ENCODE measurements at regions not wholly inside any gene's neighbourhood (a gene's known extent, or its start where the extent isn't known, plus 50 kb on each side); places are given as distances from the start of the nearest gene placed in this dataset.

DNA sequence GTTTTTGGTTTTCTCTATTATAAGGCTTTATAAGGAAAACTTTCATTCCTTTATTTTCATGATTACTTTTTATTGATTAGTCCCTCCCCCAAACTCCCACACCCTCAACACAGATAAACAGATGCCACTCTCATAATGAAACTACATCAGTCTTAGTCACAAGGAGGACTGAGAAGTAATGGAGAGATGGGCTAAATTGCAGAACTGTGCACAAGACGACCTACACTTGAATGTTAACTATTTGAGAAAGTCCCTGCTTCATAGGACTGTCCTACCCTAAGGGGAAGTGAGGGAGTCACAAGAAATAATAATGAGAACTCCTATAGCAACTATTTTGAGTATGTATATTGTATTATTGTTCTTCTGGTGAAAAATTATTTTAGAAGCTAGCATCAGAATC, 360.8 kb downstream of the RBM43 start:
- Histone ChIP-seq H3F3A (ENCODE audit: insufficient read depth, low read length) (no peaks in the 10 kb centered on the region), H3K9me3 (ENCODE audit: low read length) (no peaks in the 10 kb centered on the region), H3K27me3 (ENCODE audit: insufficient read depth, low read length) (no peaks in the 10 kb centered on the region), H4K20me1 (ENCODE audit: insufficient read depth, low read length) (no peaks in the 10 kb centered on the region), H3K9ac (ENCODE audit: low read length) (no peak overlapping the region), H3K36me3 (ENCODE audit: insufficient read depth, low read length) (no peaks in the 10 kb centered on the region), H3K79me2 (ENCODE audit: insufficient read depth, low read length) (no peaks in the 10 kb centered on the region), H3K27ac (ENCODE audit: low read depth, low read length, poor library complexity, severe bottlenecking) (no peak overlapping the region), H3K4me1 (ENCODE audit: insufficient read depth, low read length, severe bottlenecking) (no peaks in the 10 kb centered on the region), H3K4me2 (ENCODE audit: low read length) (no peak overlapping the region), H3K4me3 (ENCODE audit: low read depth, low read length, poor library complexity, severe bottlenecking) (no peak overlapping the region), H2AFZ (ENCODE audit: low read length) (no peak overlapping the region), H3K9me2 (ENCODE audit: low read depth, low read length) (no peaks in the 10 kb centered on the region)
- no peak for TF ChIP-seq EZH2 (IDR thresholded peaks at IDR 0.05; ENCODE audit: borderline replicate concordance, low read length)
- TF ChIP-seq, protein P1, sequence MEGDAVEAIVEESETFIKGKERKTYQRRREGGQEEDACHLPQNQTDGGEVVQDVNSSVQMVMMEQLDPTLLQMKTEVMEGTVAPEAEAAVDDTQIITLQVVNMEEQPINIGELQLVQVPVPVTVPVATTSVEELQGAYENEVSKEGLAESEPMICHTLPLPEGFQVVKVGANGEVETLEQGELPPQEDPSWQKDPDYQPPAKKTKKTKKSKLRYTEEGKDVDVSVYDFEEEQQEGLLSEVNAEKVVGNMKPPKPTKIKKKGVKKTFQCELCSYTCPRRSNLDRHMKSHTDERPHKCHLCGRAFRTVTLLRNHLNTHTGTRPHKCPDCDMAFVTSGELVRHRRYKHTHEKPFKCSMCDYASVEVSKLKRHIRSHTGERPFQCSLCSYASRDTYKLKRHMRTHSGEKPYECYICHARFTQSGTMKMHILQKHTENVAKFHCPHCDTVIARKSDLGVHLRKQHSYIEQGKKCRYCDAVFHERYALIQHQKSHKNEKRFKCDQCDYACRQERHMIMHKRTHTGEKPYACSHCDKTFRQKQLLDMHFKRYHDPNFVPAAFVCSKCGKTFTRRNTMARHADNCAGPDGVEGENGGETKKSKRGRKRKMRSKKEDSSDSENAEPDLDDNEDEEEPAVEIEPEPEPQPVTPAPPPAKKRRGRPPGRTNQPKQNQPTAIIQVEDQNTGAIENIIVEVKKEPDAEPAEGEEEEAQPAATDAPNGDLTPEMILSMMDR (IDR thresholded peaks at IDR 0.05; ENCODE audit: low read length), result no peak

DNA sequence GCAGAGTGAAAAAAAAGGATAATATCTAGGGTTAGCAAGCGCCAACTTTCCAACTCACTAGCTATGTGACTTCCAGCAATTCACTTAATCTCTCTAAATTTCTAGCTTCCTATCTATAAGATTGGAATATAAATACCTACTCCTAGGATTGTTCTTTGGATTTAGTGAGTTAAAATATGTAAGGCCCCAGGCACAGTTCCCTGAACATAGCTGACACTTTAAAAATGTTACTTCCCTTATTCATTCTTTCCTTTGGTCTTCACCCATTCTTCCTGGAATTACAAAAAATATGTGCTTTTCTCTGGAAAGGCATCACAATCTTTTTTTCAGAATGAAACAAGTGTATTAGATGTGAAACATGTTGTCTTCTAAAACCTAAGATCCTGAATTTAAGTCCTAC, 365.7 kb downstream of the RBM43 start:
- no peaks in the 10 kb centered on the region for H3K9me3 ChIP-seq (ENCODE audit: low read length)
- TF ChIP-seq, protein P1 (IDR thresholded peaks at IDR 0.05; ENCODE audit: low read length), result no peak
- no peak for TF ChIP-seq EZH2 (IDR thresholded peaks at IDR 0.05; ENCODE audit: borderline replicate concordance, low read length)
- H3F3A ChIP-seq (ENCODE audit: insufficient read depth, low read length), result no peaks in the 10 kb centered on the region
- no peaks in the 10 kb centered on the region for H3K79me2 ChIP-seq (ENCODE audit: insufficient read depth, low read length)
- H2AFZ ChIP-seq (ENCODE audit: low read length), result no peak overlapping the region
- no peak overlapping the region for H3K4me3 ChIP-seq (ENCODE audit: low read depth, low read length, poor library complexity, severe bottlenecking)
- H3K4me1 ChIP-seq (ENCODE audit: insufficient read depth, low read length, severe bottlenecking), result no peaks in the 10 kb centered on the region
- no peaks in the 10 kb centered on the region for H3K9me2 ChIP-seq (ENCODE audit: low read depth, low read length)
- no peaks in the 10 kb centered on the region for H3K27me3 ChIP-seq (ENCODE audit: insufficient read depth, low read length)
- no peak overlapping the region for H3K9ac ChIP-seq (ENCODE audit: low read length)
- no peak overlapping the region for H3K27ac ChIP-seq (ENCODE audit: low read depth, low read length, poor library complexity, severe bottlenecking)
- H4K20me1 ChIP-seq (ENCODE audit: insufficient read depth, low read length), result no peaks in the 10 kb centered on the region
- H3K36me3 ChIP-seq (ENCODE audit: insufficient read depth, low read length), result no peaks in the 10 kb centered on the region
- no peak overlapping the region for H3K4me2 ChIP-seq (ENCODE audit: low read length)

DNA sequence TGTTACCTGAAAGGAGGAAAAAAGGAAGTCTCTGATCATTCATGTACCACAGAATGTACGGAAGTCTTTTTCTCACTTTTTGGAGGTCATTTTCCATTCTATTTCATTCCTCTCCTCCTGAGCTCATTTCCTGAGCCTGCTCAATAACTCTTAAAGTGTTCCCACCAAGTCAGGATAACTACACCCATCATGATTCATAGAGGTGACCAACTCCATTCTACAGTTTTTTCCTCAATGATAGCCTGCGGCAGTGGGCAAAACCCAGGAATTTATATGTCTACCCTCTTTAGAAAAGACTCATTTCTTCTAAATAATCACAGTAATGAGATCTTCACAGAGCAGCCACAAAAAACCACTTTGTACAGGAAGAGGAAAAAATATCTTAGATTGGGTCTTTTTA, 372.5 kb downstream of the RBM43 start:
- H3K9me3 ChIP-seq (ENCODE audit: low read length), result no peaks in the 10 kb centered on the region
- no peak overlapping the region for H2AFZ ChIP-seq (ENCODE audit: low read length)
- H3K4me1 ChIP-seq (ENCODE audit: insufficient read depth, low read length, severe bottlenecking), result no peaks in the 10 kb centered on the region
- no peaks in the 10 kb centered on the region for H3K36me3 ChIP-seq (ENCODE audit: insufficient read depth, low read length)
- H3K4me2 ChIP-seq (ENCODE audit: low read length), result no peak overlapping the region
- H3K9ac ChIP-seq (ENCODE audit: low read length), result no peak overlapping the region
- H3K79me2 ChIP-seq (ENCODE audit: insufficient read depth, low read length), result no peaks in the 10 kb centered on the region
- H3K9me2 ChIP-seq (ENCODE audit: low read depth, low read length), result no peaks in the 10 kb centered on the region
- no peaks in the 10 kb centered on the region for H4K20me1 ChIP-seq (ENCODE audit: insufficient read depth, low read length)
- TF ChIP-seq, protein P1 (IDR thresholded peaks at IDR 0.05; ENCODE audit: low read length), result no peak
- TF ChIP-seq EZH2 (IDR thresholded peaks at IDR 0.05; ENCODE audit: borderline replicate concordance, low read length), result no peak
- no peaks in the 10 kb centered on the region for H3K27me3 ChIP-seq (ENCODE audit: insufficient read depth, low read length)
- H3K27ac ChIP-seq (ENCODE audit: low read depth, low read length, poor library complexity, severe bottlenecking), result no peak overlapping the region
- H3F3A ChIP-seq (ENCODE audit: insufficient read depth, low read length), result no peaks in the 10 kb centered on the region
- H3K4me3 ChIP-seq (ENCODE audit: low read depth, low read length, poor library complexity, severe bottlenecking), result no peak overlapping the region
